ENCODE measurements at regions not wholly inside any gene's neighbourhood (a gene's known extent, or its start where the extent isn't known, plus 50 kb on each side); places are given as distances from the start of the nearest gene placed in this dataset.

GRCh38 chr4:22196551-22196950 lies 248.0 kb upstream of the KCNIP4 start (continued):
- no peak for TF ChIP-seq ZNF790 (CRISPR knock-in tag; IDR thresholded peaks at IDR 0.05; ENCODE audit: borderline replicate concordance)

- H3K9me3 ChIP-seq (ENCODE audit: low read length) = no peaks in the 10 kb centered on the region
- ATAC-seq (no peak), FAIRE-seq (no peak), DNase-seq (ENCODE audit: low spot score) (no peak)
- H3K9ac ChIP-seq (ENCODE audit: insufficient read depth, low read depth, low read length) = no peak overlapping the region
- H2AFZ ChIP-seq (ENCODE audit: low read length) = no peak overlapping the region
- H3K27ac ChIP-seq (ENCODE audit: extremely low read length, insufficient read depth, low read length) = no peak overlapping the region
- intact Hi-C loops (cut with micrococcal nuclease; ENCODE audit: unreplicated experiment) (no loop called here), in situ Hi-C loops (cut with HindIII; ENCODE audit: extremely low pct_ligation_motif_present, low pct_unique_long_range_greater_than_20kb) (no loop called here)
- H3K79me2 ChIP-seq (ENCODE audit: insufficient read depth, low read length) = no peaks in the 10 kb centered on the region
- ChIA-PET POLR2A (no interaction called here), CTCF (ENCODE audit: low intra/inter-chr PET ratio, low total read pairs) (no interaction called here)
- no peaks in the 10 kb centered on the region for H3K36me3 ChIP-seq (replicated peaks in 1 of 2; ENCODE audit: control insufficient read depth in 1 of 2, insufficient read depth in 2 of 2, low read length in 2 of 2)
- no peaks in the 10 kb centered on the region for H3K4me1 ChIP-seq (ENCODE audit: insufficient read depth, low read length)
- no peak overlapping the region for H3K4me2 ChIP-seq (ENCODE audit: low read depth, low read length)
- H3K4me3 ChIP-seq (replicated peaks in 1 of 3; ENCODE audit: insufficient read depth in 1 of 3, low read depth in 2 of 3, low read length in 3 of 3) = no peak overlapping the region
- no TSS peak for BruUV-seq (replicated peaks)
- WGBS (ENCODE audit: low lambda C conversion rate) = 2% methylated on average over 5 of the region's 5 CpGs
- H4K20me1 ChIP-seq (ENCODE audit: insufficient read depth, low read length) = no peaks in the 10 kb centered on the region
- H3K27me3 ChIP-seq (ENCODE audit: control insufficient read depth in 1 of 2, insufficient read depth in 2 of 2, low read length in 2 of 2) = no peaks in the 10 kb centered on the region
- TF ChIP-seq SAFB2 (CRISPR knock-in tag; IDR thresholded peaks at IDR 0.05; ENCODE audit: borderline replicate concordance, low read depth) = no peak
- TF ChIP-seq CBX5 (CRISPR knock-in tag; IDR thresholded peaks at IDR 0.05; ENCODE audit: borderline replicate concordance) = no peak
- TF ChIP-seq HMGXB3 (CRISPR knock-in tag; IDR thresholded peaks at IDR 0.05; ENCODE audit: borderline replicate concordance) = no peak
- no peak for TF ChIP-seq ZBTB21 (CRISPR knock-in tag; IDR thresholded peaks at IDR 0.05)
- TF ChIP-seq AGO1 (IDR thresholded peaks at IDR 0.05; ENCODE audit: low read depth, low read length, poor library complexity, severe bottlenecking) = no peak
- no peak for TF ChIP-seq DMAP1 (CRISPR knock-in tag; IDR thresholded peaks at IDR 0.05)
- TF ChIP-seq ZNF136 (CRISPR knock-in tag; IDR thresholded peaks at IDR 0.05; ENCODE audit: low read depth) = no peak
- no peak for TF ChIP-seq ATF7 (IDR thresholded peaks at IDR 0.05)
- no peak for TF ChIP-seq ATF7 (CRISPR knock-in tag; IDR thresholded peaks at IDR 0.05)
- TF ChIP-seq GTF3A (CRISPR knock-in tag; conservative IDR thresholded peaks at IDR 0.05) = no peak
- TF ChIP-seq ZFP36 (IDR thresholded peaks at IDR 0.05; ENCODE audit: borderline replicate concordance, low read depth, low read length, partially characterized antibody) = no peak
- no peak for TF ChIP-seq ATF4 (CRISPR knock-in tag; IDR thresholded peaks at IDR 0.05)
- TF ChIP-seq ZNF550 (CRISPR knock-in tag; IDR thresholded peaks at IDR 0.05; ENCODE audit: borderline replicate concordance) = no peak
- no peak for TF ChIP-seq PRDM15 (CRISPR knock-in tag; IDR thresholded peaks at IDR 0.05)
These were observed 243.5 kb upstream of the KCNIP4 start for GRCh38 chr4:22192084-22192511.
